GM23338 (cell line): ENCODE measurements at regions not wholly inside any gene's neighbourhood (a gene's known extent, or its start where the extent isn't known, plus 50 kb on each side); places are given as distances from the start of the nearest gene placed in this dataset.

Experiments used
- ATAC-seq: fragments of 200-7000 bp; cut with Tn5 transposase; 3 replicates; pipeline ENCODE4 v1.9.1; 2020
- DNase-seq: peaks from one replicate; pipeline ENCODE4 v3.0.0-alpha.2; 2015; ENCODE audit warnings: low spot score
- H2AFZ ChIP-seq: fragments of 200-600 bp; sonication (generic); 2 replicates; pipeline ENCODE4 v1.8.0; 2016; ENCODE audit warnings: antibody characterized with exemption, mild to moderate bottlenecking, moderate library complexity
- H3F3A ChIP-seq: fragments of 200-600 bp; sonication (generic); replicated peaks from 2 replicates; pipeline ENCODE4 v1.8.0; 2017; ENCODE audit warnings: antibody characterized with exemption, mixed run types, low read depth
- H3K27ac ChIP-seq: fragments of 200-600 bp; sonication (generic); 2 replicates; pipeline ENCODE4 v1.6.1; 2016; ENCODE audit warnings: low read depth
- H3K27me3 ChIP-seq: fragments of 200-600 bp; sonication (generic); 2 replicates; pipeline ENCODE4 v1.8.0; 2016; ENCODE audit warnings: mild to moderate bottlenecking, mixed run types, moderate library complexity; ENCODE audit not compliant: insufficient read depth
- H3K36me3 ChIP-seq: fragments of 200-600 bp; sonication (generic); 2 replicates; pipeline ENCODE4 v1.8.0; 2016; ENCODE audit warnings: mild to moderate bottlenecking; ENCODE audit not compliant: insufficient read depth
- H3K4me1 ChIP-seq: fragments of 200-600 bp; sonication (generic); 2 replicates; pipeline ENCODE4 v1.8.0; 2016; ENCODE audit warnings: mild to moderate bottlenecking, moderate library complexity; ENCODE audit not compliant: insufficient read depth
- H3K4me2 ChIP-seq: fragments of 200-600 bp; sonication (generic); 2 replicates; pipeline ENCODE4 v1.7.1; 2017; ENCODE audit warnings: mixed run types
- H3K4me3 ChIP-seq: fragments of 200-600 bp; sonication (generic); 2 replicates; pipeline ENCODE4 v1.6.1; 2016; ENCODE audit warnings: mixed run types
- H3K79me2 ChIP-seq: fragments of 200-600 bp; sonication (generic); replicated peaks from 2 replicates; pipeline ENCODE4 v1.8.0; 2017; ENCODE audit warnings: mild to moderate bottlenecking; ENCODE audit not compliant: insufficient read depth
- H3K9me2 ChIP-seq: fragments of 200-600 bp; sonication (generic); 2 replicates; pipeline ENCODE4 v1.8.0; 2017; ENCODE audit not compliant: insufficient read depth
- H4K20me1 ChIP-seq: fragments of 200-600 bp; sonication (generic); replicated peaks from 2 replicates; pipeline ENCODE4 v1.8.0; 2017; ENCODE audit warnings: mild to moderate bottlenecking; ENCODE audit not compliant: insufficient read depth
- H3K27ac Mint-ChIP-seq: 2 replicates; pipeline ENCODE4 v1.8.0; 2020; ENCODE audit warnings: inconsistent platforms, mild to moderate bottlenecking, moderate library complexity, mixed read lengths
- H3K27me3 Mint-ChIP-seq: 3 replicates; pipeline ENCODE4 v1.8.0; 2022; ENCODE audit warnings: low read depth, mild to moderate bottlenecking, moderate library complexity, mixed read lengths, inconsistent platforms; ENCODE audit not compliant: insufficient read depth, poor library complexity
- H3K36me3 Mint-ChIP-seq: 3 replicates; pipeline ENCODE4 v1.8.0; 2021; ENCODE audit warnings: low read depth, mild to moderate bottlenecking, inconsistent platforms, moderate library complexity, mixed read lengths
- H3K4me1 Mint-ChIP-seq: 3 replicates; pipeline ENCODE4 v1.8.0; 2020; ENCODE audit warnings: mild to moderate bottlenecking, inconsistent platforms, mixed read lengths
- H3K4me3 Mint-ChIP-seq: 3 replicates; pipeline ENCODE4 v1.8.0; 2021; ENCODE audit warnings: moderate library complexity, mild to moderate bottlenecking, inconsistent platforms, mixed read lengths
- H3K9me3 Mint-ChIP-seq: 3 replicates; pipeline ENCODE4 v1.8.0; 2020; ENCODE audit warnings: moderate library complexity, mild to moderate bottlenecking, inconsistent platforms, mixed read lengths
- CREB1 ChIP-seq: fragments of 250-450 bp; sonication (Bioruptor Pico); IDR thresholded peaks from 2 replicates; pipeline ENCODE4 v1.5.0; 2020; ENCODE audit warnings: low read depth, mild to moderate bottlenecking, moderate library complexity
- EZH2 ChIP-seq: fragments of 200-600 bp; sonication (generic); IDR thresholded peaks from one replicate; pipeline ENCODE4 v1.8.0; 2017; ENCODE audit warnings: antibody characterized with exemption, mild to moderate bottlenecking, low read depth; ENCODE audit not compliant: unreplicated experiment
- EZH2phosphoT487 ChIP-seq: fragments of 200-600 bp; sonication (generic); IDR thresholded peaks from one replicate; pipeline ENCODE4 v1.8.1; 2018; ENCODE audit warnings: antibody characterized with exemption; ENCODE audit not compliant: unreplicated experiment
- JUNB ChIP-seq: IDR thresholded peaks from one replicate; pipeline ENCODE4 v1.6.1; 2016; ENCODE audit warnings: antibody characterized with exemption; ENCODE audit not compliant: unreplicated experiment
- NANOG ChIP-seq: IDR thresholded peaks from 2 replicates; pipeline ENCODE4 v1.6.1; 2016; ENCODE audit warnings: antibody characterized with exemption, borderline replicate concordance
- POLR2AphosphoS5 ChIP-seq: IDR thresholded peaks from 2 replicates; pipeline ENCODE4 v1.6.1; 2016; ENCODE audit warnings: antibody characterized with exemption, low read depth
- STAT1 ChIP-seq: IDR thresholded peaks from one replicate; pipeline ENCODE4 v1.6.1; 2016; ENCODE audit warnings: antibody characterized with exemption; ENCODE audit not compliant: unreplicated experiment
- ZNF114 ChIP-seq: fragments of 250-450 bp; sonication (Bioruptor Pico); IDR thresholded peaks from 2 replicates; pipeline ENCODE4 v1.5.0; 2020; ENCODE audit warnings: mild to moderate bottlenecking, moderate library complexity
- ZNF331 ChIP-seq: fragments of 250-450 bp; sonication (Bioruptor Pico); IDR thresholded peaks from 2 replicates; pipeline ENCODE4 v1.5.0; 2020; ENCODE audit warnings: low read depth, mild to moderate bottlenecking, moderate library complexity
- TF ChIP-seq, protein P1 (sequence below): fragments of 250-450 bp; sonication (Bioruptor Pico); IDR thresholded peaks from 2 replicates; pipeline ENCODE4 v1.5.0; 2020; ENCODE audit warnings: mild to moderate bottlenecking, moderate library complexity
- TF ChIP-seq, protein P2 (sequence below): IDR thresholded peaks from one replicate; pipeline ENCODE4 v1.6.1; 2018; ENCODE audit warnings: antibody characterized with exemption; ENCODE audit not compliant: unreplicated experiment
- TF ChIP-seq, protein P3 (sequence below), 2 experiments: fragments of 200-600 bp in 1 of 2; sonication (generic) in 1 of 2; conservative IDR thresholded peaks; 2 replicates each; pipeline versions ENCODE4 v1.5.1 to v1.6.1; 2016 to 2017; ENCODE audit warnings: antibody characterized with exemption in 2 of 2, low read depth in 2 of 2, mild to moderate bottlenecking in 2 of 2, moderate library complexity in 1 of 2
- TF ChIP-seq, protein P4 (sequence below): IDR thresholded peaks from 2 replicates; pipeline ENCODE4 v1.6.1; 2016; ENCODE audit warnings: antibody characterized with exemption

DNA sequence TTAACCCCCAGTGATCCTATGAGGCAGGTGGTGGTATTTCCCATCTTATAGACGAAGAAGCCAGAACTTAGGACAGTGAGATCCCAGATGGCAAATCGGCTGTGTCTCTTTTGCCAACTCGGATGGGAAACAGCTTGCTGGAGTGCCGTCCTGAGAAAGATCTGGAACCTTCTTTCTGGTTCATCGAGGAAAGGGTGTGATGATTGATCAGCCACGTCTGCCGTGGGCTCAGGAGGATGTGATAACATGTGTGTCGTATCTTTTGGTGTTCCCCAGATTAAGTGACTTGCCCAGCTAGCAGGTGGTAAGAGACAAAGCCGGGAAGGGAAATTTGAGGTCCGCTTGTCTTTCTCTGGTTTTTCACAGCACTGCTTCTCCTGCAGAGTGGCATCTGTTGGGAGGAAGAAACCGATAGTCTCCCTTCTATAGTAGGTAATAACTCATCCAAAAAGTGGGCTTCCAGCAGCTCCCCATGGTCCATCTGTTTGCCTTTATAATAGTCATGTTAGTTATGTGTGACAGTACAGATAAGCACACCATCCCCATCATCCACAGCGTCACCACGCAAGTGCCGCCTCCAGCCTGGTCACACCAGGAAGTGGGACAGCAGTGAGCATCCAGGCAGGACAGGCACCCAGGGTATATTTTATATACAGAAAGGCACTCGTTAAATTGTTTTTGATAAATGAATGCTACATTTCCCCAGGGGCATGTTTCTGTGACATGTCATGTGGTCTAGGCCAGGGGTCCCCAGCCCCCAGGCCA, 175.5 kb downstream of the KATNIP start:
- Mint-ChIP-seq H3K27ac (no peak overlapping the region), H3K27me3 (peaks cover 6% of the 10 kb centered on the region)

More for the DNA sequence above, 175.5 kb downstream of the KATNIP start:
- no peak overlapping the region for H3K4me3 ChIP-seq
- DNase-seq (no peak), ATAC-seq (no peak)
- no peaks in the 10 kb centered on the region for H3K79me2 ChIP-seq
- H3K9me2 ChIP-seq = no peaks in the 10 kb centered on the region
- H4K20me1 ChIP-seq = no peaks in the 10 kb centered on the region
- H3K27me3 ChIP-seq = no peaks in the 10 kb centered on the region
- H2AFZ ChIP-seq = no peak overlapping the region
- H3K4me3 Mint-ChIP-seq = no peak overlapping the region
- H3K4me1 Mint-ChIP-seq = peaks cover 11% of the 10 kb centered on the region
- no peaks in the 10 kb centered on the region; the same call in 1 of the 2 replicates for H3K36me3 ChIP-seq
- TF ChIP-seq, protein P1, sequence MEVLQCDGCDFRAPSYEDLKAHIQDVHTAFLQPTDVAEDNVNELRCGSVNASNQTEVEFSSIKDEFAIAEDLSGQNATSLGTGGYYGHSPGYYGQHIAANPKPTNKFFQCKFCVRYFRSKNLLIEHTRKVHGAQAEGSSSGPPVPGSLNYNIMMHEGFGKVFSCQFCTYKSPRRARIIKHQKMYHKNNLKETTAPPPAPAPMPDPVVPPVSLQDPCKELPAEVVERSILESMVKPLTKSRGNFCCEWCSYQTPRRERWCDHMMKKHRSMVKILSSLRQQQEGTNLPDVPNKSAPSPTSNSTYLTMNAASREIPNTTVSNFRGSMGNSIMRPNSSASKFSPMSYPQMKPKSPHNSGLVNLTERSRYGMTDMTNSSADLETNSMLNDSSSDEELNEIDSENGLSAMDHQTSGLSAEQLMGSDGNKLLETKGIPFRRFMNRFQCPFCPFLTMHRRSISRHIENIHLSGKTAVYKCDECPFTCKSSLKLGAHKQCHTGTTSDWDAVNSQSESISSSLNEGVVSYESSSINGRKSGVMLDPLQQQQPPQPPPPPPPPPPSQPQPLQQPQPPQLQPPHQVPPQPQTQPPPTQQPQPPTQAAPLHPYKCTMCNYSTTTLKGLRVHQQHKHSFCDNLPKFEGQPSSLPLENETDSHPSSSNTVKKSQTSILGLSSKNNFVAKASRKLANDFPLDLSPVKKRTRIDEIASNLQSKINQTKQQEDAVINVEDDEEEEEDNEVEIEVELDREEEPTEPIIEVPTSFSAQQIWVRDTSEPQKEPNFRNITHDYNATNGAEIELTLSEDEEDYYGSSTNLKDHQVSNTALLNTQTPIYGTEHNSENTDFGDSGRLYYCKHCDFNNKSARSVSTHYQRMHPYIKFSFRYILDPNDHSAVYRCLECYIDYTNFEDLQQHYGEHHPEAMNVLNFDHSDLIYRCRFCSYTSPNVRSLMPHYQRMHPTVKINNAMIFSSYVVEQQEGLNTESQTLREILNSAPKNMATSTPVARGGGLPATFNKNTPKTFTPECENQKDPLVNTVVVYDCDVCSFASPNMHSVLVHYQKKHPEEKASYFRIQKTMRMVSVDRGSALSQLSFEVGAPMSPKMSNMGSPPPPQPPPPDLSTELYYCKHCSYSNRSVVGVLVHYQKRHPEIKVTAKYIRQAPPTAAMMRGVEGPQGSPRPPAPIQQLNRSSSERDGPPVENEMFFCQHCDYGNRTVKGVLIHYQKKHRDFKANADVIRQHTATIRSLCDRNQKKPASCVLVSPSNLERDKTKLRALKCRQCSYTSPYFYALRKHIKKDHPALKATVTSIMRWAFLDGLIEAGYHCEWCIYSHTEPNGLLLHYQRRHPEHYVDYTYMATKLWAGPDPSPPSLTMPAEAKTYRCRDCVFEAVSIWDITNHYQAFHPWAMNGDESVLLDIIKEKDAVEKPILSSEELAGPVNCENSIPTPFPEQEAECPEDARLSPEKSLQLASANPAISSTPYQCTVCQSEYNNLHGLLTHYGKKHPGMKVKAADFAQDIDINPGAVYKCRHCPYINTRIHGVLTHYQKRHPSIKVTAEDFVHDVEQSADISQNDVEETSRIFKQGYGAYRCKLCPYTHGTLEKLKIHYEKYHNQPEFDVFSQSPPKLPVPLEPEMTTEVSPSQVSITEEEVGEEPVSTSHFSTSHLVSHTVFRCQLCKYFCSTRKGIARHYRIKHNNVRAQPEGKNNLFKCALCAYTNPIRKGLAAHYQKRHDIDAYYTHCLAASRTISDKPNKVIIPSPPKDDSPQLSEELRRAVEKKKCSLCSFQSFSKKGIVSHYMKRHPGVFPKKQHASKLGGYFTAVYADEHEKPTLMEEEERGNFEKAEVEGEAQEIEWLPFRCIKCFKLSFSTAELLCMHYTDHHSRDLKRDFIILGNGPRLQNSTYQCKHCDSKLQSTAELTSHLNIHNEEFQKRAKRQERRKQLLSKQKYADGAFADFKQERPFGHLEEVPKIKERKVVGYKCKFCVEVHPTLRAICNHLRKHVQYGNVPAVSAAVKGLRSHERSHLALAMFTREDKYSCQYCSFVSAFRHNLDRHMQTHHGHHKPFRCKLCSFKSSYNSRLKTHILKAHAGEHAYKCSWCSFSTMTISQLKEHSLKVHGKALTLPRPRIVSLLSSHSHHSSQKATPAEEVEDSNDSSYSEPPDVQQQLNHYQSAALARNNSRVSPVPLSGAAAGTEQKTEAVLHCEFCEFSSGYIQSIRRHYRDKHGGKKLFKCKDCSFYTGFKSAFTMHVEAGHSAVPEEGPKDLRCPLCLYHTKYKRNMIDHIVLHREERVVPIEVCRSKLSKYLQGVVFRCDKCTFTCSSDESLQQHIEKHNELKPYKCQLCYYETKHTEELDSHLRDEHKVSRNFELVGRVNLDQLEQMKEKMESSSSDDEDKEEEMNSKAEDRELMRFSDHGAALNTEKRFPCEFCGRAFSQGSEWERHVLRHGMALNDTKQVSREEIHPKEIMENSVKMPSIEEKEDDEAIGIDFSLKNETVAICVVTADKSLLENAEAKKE (CRISPR knock-in tag) = no peak
- TF ChIP-seq JUNB = no peak
- no peak for TF ChIP-seq ZNF331 (CRISPR knock-in tag)
- TF ChIP-seq CREB1 (CRISPR knock-in tag) = no peak
- TF ChIP-seq POLR2AphosphoS5 = no peak
- TF ChIP-seq ZNF114 (CRISPR knock-in tag) = no peak
- TF ChIP-seq STAT1 = no peak
- TF ChIP-seq, protein P2, sequence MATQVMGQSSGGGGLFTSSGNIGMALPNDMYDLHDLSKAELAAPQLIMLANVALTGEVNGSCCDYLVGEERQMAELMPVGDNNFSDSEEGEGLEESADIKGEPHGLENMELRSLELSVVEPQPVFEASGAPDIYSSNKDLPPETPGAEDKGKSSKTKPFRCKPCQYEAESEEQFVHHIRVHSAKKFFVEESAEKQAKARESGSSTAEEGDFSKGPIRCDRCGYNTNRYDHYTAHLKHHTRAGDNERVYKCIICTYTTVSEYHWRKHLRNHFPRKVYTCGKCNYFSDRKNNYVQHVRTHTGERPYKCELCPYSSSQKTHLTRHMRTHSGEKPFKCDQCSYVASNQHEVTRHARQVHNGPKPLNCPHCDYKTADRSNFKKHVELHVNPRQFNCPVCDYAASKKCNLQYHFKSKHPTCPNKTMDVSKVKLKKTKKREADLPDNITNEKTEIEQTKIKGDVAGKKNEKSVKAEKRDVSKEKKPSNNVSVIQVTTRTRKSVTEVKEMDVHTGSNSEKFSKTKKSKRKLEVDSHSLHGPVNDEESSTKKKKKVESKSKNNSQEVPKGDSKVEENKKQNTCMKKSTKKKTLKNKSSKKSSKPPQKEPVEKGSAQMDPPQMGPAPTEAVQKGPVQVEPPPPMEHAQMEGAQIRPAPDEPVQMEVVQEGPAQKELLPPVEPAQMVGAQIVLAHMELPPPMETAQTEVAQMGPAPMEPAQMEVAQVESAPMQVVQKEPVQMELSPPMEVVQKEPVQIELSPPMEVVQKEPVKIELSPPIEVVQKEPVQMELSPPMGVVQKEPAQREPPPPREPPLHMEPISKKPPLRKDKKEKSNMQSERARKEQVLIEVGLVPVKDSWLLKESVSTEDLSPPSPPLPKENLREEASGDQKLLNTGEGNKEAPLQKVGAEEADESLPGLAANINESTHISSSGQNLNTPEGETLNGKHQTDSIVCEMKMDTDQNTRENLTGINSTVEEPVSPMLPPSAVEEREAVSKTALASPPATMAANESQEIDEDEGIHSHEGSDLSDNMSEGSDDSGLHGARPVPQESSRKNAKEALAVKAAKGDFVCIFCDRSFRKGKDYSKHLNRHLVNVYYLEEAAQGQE = no peak
- TF ChIP-seq EZH2 = no peak
- no peak for TF ChIP-seq EZH2phosphoT487
- TF ChIP-seq, protein P3, sequence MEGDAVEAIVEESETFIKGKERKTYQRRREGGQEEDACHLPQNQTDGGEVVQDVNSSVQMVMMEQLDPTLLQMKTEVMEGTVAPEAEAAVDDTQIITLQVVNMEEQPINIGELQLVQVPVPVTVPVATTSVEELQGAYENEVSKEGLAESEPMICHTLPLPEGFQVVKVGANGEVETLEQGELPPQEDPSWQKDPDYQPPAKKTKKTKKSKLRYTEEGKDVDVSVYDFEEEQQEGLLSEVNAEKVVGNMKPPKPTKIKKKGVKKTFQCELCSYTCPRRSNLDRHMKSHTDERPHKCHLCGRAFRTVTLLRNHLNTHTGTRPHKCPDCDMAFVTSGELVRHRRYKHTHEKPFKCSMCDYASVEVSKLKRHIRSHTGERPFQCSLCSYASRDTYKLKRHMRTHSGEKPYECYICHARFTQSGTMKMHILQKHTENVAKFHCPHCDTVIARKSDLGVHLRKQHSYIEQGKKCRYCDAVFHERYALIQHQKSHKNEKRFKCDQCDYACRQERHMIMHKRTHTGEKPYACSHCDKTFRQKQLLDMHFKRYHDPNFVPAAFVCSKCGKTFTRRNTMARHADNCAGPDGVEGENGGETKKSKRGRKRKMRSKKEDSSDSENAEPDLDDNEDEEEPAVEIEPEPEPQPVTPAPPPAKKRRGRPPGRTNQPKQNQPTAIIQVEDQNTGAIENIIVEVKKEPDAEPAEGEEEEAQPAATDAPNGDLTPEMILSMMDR (conservative IDR thresholded peaks at IDR 0.05; ENCODE audit: low read depth in 2 of 2) = no peak
- TF ChIP-seq NANOG = no peak
- TF ChIP-seq, protein P4, sequence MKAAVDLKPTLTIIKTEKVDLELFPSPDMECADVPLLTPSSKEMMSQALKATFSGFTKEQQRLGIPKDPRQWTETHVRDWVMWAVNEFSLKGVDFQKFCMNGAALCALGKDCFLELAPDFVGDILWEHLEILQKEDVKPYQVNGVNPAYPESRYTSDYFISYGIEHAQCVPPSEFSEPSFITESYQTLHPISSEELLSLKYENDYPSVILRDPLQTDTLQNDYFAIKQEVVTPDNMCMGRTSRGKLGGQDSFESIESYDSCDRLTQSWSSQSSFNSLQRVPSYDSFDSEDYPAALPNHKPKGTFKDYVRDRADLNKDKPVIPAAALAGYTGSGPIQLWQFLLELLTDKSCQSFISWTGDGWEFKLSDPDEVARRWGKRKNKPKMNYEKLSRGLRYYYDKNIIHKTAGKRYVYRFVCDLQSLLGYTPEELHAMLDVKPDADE = no peak
- H3F3A ChIP-seq = no peaks in the 10 kb centered on the region
- no peak overlapping the region for H3K27ac ChIP-seq
- no peaks in the 10 kb centered on the region; the same call in 1 of the 2 replicates for H3K4me1 ChIP-seq
- no peak overlapping the region for H3K4me2 ChIP-seq
- peaks cover 2% of the 10 kb centered on the region; the same call in 2 of the 3 replicates for H3K9me3 Mint-ChIP-seq
- peaks cover 30% of the 10 kb centered on the region for H3K36me3 Mint-ChIP-seq
